ENCODE measurements at regions not wholly inside any gene's neighbourhood (a gene's known extent, or its start where the extent isn't known, plus 50 kb on each side); places are given as distances from the start of the nearest gene placed in this dataset.
"Not testable (repeated sequence)": the region's sequence is repeated elsewhere in the genome, so short reads cannot be mapped to it uniquely, and the experiment has no call there.

GRCh38 chr2:19119326-19120001 lies 239.0 kb downstream of the OSR1 start:
- in situ Hi-C loops (cut with MboI; ENCODE audit: low pct_unique_long_range_greater_than_20kb, low sequenced_read_pairs) = no loop called here
- no peak for DNase-seq

GRCh38 chr2:19116918-19117317 lies 241.5 kb downstream of the OSR1 start:
- DNase-seq = no peak
- in situ Hi-C loops (cut with MboI; ENCODE audit: low pct_unique_long_range_greater_than_20kb, low sequenced_read_pairs) = no loop called here

GRCh38 chr2:19114754-19115231 lies 243.6 kb downstream of the OSR1 start:
- no peak for DNase-seq
- in situ Hi-C loops (cut with MboI; ENCODE audit: low pct_unique_long_range_greater_than_20kb, low sequenced_read_pairs) = no loop called here

GRCh38 chr2:19114126-19114525 lies 244.3 kb downstream of the OSR1 start:
- DNase-seq = no peak
- in situ Hi-C loops (cut with MboI; ENCODE audit: low pct_unique_long_range_greater_than_20kb, low sequenced_read_pairs) = no loop called here

GRCh38 chr2:19111354-19111753 lies 247.1 kb downstream of the OSR1 start:
- DNase-seq = no peak
- in situ Hi-C loops (cut with MboI; ENCODE audit: low pct_unique_long_range_greater_than_20kb, low sequenced_read_pairs) = no loop called here

GRCh38 chr2:19109518-19109917 lies 248.9 kb downstream of the OSR1 start:
- no peak for DNase-seq
- in situ Hi-C loops (cut with MboI; ENCODE audit: low pct_unique_long_range_greater_than_20kb, low sequenced_read_pairs) = no loop called here

GRCh38 chr2:19106376-19106775 lies 252.0 kb downstream of the OSR1 start:
- DNase-seq = no peak
- in situ Hi-C loops (cut with MboI; ENCODE audit: low pct_unique_long_range_greater_than_20kb, low sequenced_read_pairs) = no loop called here

- in situ Hi-C loops (cut with MboI; ENCODE audit: low pct_unique_long_range_greater_than_20kb, low sequenced_read_pairs) = no loop called here
- no peak for DNase-seq
Observed at GRCh38 chr2:19104503-19104902, 253.9 kb downstream of the OSR1 start.

GRCh38 chr2:19102696-19103423 lies 255.6 kb downstream of the OSR1 start:
- in situ Hi-C loops (cut with MboI; ENCODE audit: low pct_unique_long_range_greater_than_20kb, low sequenced_read_pairs) = no loop called here
- DNase-seq = no peak

GRCh38 chr2:19101968-19102367 lies 256.5 kb downstream of the OSR1 start:
- DNase-seq = no peak
- in situ Hi-C loops (cut with MboI; ENCODE audit: low pct_unique_long_range_greater_than_20kb, low sequenced_read_pairs) = no loop called here

GRCh38 chr2:19100570-19100969 lies 257.9 kb downstream of the OSR1 start:
- no peak for DNase-seq
- in situ Hi-C loops (cut with MboI; ENCODE audit: low pct_unique_long_range_greater_than_20kb, low sequenced_read_pairs) = no loop called here

- DNase-seq = no peak
- in situ Hi-C loops (cut with MboI; ENCODE audit: low pct_unique_long_range_greater_than_20kb, low sequenced_read_pairs) = no loop called here
Observed at GRCh38 chr2:19099181-19099580, 259.2 kb downstream of the OSR1 start.

- DNase-seq = no peak
Observed at GRCh38 chr2:19098467-19099160, 259.8 kb downstream of the OSR1 start.

GRCh38 chr2:19089476-19089875 lies 268.9 kb downstream of the OSR1 start:
- DNase-seq; in situ Hi-C loops (cut with MboI; ENCODE audit: low pct_unique_long_range_greater_than_20kb, low sequenced_read_pairs): not testable (repeated sequence)

More at GRCh38 chr2:19098467-19099160, 259.8 kb downstream of the OSR1 start:
- in situ Hi-C loops (cut with MboI; ENCODE audit: low pct_unique_long_range_greater_than_20kb, low sequenced_read_pairs) = no loop called here

GRCh38 chr2:19086231-19086651 lies 272.2 kb downstream of the OSR1 start:
- DNase-seq = no peak
- in situ Hi-C loops (cut with MboI; ENCODE audit: low pct_unique_long_range_greater_than_20kb, low sequenced_read_pairs) = no loop called here

- DNase-seq = no peak
- in situ Hi-C loops (cut with MboI; ENCODE audit: low pct_unique_long_range_greater_than_20kb, low sequenced_read_pairs) = no loop called here
Observed at GRCh38 chr2:19078709-19079108, 279.7 kb downstream of the OSR1 start.

GRCh38 chr2:19073522-19073921 lies 284.9 kb downstream of the OSR1 start:
- in situ Hi-C loops (cut with MboI; ENCODE audit: low pct_unique_long_range_greater_than_20kb, low sequenced_read_pairs) = no loop called here
- no peak for DNase-seq

- DNase-seq = no peak
- in situ Hi-C loops (cut with MboI; ENCODE audit: low pct_unique_long_range_greater_than_20kb, low sequenced_read_pairs) = no loop called here
Observed at GRCh38 chr2:19072161-19072560, 286.3 kb downstream of the OSR1 start.

GRCh38 chr2:19070886-19071285 lies 287.5 kb downstream of the OSR1 start:
- DNase-seq = no peak
- in situ Hi-C loops (cut with MboI; ENCODE audit: low pct_unique_long_range_greater_than_20kb, low sequenced_read_pairs) = no loop called here

- in situ Hi-C loops (cut with MboI; ENCODE audit: low pct_unique_long_range_greater_than_20kb, low sequenced_read_pairs) = no loop called here
Observed at GRCh38 chr2:19068206-19068605, 290.2 kb downstream of the OSR1 start.

More at GRCh38 chr2:19068206-19068605, 290.2 kb downstream of the OSR1 start:
- no peak for DNase-seq

Measured in KBM-7 (cell line).